ENCODE measurements at regions not wholly inside any gene's neighbourhood (a gene's known extent, or its start where the extent isn't known, plus 50 kb on each side); places are given as distances from the start of the nearest gene placed in this dataset.
A peak's percentile ranks its signal among the peaks of the same experiment; 100 is the strongest.

- Histone ChIP-seq H3K27ac (no peak overlapping the region), H3K4me3 (no peak overlapping the region)
- no peak for TF ChIP-seq CTCF (IDR thresholded peaks at IDR 0.05)
- DNase-seq (ENCODE audit: low spot score), result no peak
These were observed 87.0 kb downstream of the IRF2BPL start for GRCh38 chr14:76941544-76941943.

- peak overlapping the region; percentile 55 to 70 for H3K27ac ChIP-seq
These were observed 88.3 kb downstream of the IRF2BPL start for GRCh38 chr14:76940021-76940760.

GRCh38 chr14:76939015-76939742, 89.3 kb downstream of the IRF2BPL start:
- Histone ChIP-seq H3K27ac (peak overlapping the region; percentile 55 to 70), H3K4me3 (no peak overlapping the region)
- TF ChIP-seq CTCF (IDR thresholded peaks at IDR 0.05), result no peak
- no peak for DNase-seq (ENCODE audit: low spot score)

More at GRCh38 chr14:76940021-76940760, 88.3 kb downstream of the IRF2BPL start:
- DNase-seq (ENCODE audit: low spot score), result no peak
- H3K4me3 ChIP-seq, result no peak overlapping the region
- TF ChIP-seq CTCF (IDR thresholded peaks at IDR 0.05), result no peak

- no peak for TF ChIP-seq CTCF (IDR thresholded peaks at IDR 0.05)
- no peak for DNase-seq (ENCODE audit: low spot score)
- H3K4me3 ChIP-seq, result no peak overlapping the region
- H3K27ac ChIP-seq, result peak overlapping the region; percentile 50 to 74
These were observed 90.4 kb downstream of the IRF2BPL start for GRCh38 chr14:76938092-76938500.

- peak; percentile 88 for DNase-seq (ENCODE audit: low spot score)
- TF ChIP-seq CTCF (IDR thresholded peaks at IDR 0.05), result no peak
- Histone ChIP-seq H3K27ac (peak overlapping the region; percentile 50 to 74), H3K4me3 (peak overlapping the region; percentile 3)
These were observed 91.1 kb downstream of the IRF2BPL start for GRCh38 chr14:76937181-76938091.

GRCh38 chr14:76936483-76936882, 92.0 kb downstream of the IRF2BPL start:
- no peak for DNase-seq (ENCODE audit: low spot score)

More at GRCh38 chr14:76936483-76936882, 92.0 kb downstream of the IRF2BPL start:
- peak overlapping the region; percentile 50 to 74 for H3K27ac ChIP-seq
- no peak overlapping the region for H3K4me3 ChIP-seq
- no peak for TF ChIP-seq CTCF (IDR thresholded peaks at IDR 0.05)

All from coronary artery (tissue), 2 donors.